Forelimb muscle (tissue), 1 donor: ENCODE measurements at regions not wholly inside any gene's neighbourhood (a gene's known extent, or its start where the extent isn't known, plus 50 kb on each side); places are given as distances from the start of the nearest gene placed in this dataset.

Experiments
- DNase-seq: peaks from one replicate; pipeline ENCODE4 v3.0.0-alpha.2; 2013; ENCODE audit warnings: low read depth

DNA sequence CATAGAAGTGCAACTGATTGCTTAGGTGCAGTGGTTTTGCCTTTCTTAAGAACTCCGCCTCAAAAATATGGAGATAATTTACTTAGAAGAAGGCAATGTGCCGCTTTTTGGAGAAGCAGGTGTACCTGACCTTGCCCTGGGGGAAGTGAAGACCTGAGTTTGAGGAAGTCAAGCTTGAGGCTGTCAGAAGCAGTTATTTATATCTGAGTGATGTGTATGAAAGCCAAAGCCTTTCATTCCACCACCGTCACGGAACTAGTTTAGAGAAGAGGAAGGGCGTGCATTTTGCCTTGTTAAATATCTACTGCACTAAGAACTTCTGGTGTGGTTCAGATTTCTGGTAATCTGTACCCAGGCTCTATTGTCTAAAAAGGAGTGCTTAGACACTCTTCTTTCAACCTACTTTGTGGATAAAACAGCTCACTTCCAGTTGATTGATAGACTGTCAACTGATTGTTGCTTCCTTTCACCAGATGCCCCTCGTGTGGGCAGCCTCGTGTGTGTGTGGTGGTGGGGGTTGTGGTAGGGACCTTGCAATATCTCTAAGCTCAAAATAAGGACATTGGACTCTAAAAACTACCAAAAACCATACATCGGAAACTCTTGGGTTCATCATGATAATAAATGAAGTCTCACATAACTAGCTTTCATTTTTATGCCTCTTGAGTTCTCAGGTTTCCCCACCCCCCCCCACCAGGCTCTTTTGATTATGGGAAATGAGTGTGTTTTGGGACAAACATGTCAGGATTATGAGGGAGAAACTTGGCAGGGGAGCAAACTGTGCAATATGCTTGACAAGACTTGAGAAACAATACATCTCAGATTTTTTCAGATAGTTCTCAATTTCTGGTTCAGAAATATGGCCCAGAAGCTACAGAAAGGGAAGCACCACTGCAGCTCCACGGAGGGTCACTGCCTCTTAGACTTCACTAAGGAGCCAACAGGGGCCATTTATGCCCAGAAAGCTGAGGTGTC is 78.6 kb downstream of the ARF6 start:
- DNase-seq: no peak

- no peak for DNase-seq
Measured at GRCh38 chr14:49972131-49972671, 79.3 kb downstream of the ARF6 start.

GRCh38 chr14:49972823-49973222 is 79.9 kb downstream of the ARF6 start:
- DNase-seq: no peak

GRCh38 chr14:49975276-49975675 is 82.4 kb downstream of the ARF6 start:
- DNase-seq: no peak

GRCh38 chr14:49975799-49976198 is 82.9 kb downstream of the ARF6 start:
- no peak for DNase-seq

DNA sequence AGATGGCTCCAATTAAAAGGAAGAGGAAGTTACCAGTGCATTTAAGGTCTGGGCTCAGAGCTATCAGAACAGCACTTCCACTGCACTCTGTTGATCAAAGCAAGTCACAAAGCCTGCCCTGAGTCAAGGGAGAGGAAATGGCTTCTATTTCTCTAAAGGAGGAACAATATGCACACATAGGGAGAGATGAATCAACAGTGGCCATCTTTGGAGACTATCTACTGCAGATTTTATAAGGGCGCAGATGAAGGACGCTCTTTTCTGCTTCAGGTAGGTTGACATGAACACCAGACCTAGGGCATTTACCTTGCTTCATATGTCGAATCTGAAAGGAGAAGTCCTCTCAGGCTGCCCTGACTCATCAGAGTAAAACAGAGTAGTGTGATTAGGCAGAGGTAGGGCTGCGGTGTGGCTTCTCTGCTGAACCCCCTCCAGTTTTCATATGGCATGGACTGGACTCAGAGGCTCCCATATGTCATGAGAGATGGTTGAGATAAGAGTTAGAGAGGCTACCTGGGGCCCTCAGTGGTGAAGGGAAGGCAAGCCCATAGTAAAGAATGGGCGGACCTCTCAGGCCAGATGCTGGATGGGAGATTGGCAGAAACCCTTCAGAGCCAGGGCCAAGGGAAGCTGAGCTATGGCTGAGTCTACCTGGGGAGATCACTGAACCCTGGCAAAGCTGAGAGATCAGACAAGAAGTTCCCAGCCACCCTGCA is 84.4 kb downstream of the ARF6 start:
- DNase-seq: no peak

GRCh38 chr14:49980027-49980426 is 87.1 kb downstream of the ARF6 start:
- DNase-seq: no peak

DNA sequence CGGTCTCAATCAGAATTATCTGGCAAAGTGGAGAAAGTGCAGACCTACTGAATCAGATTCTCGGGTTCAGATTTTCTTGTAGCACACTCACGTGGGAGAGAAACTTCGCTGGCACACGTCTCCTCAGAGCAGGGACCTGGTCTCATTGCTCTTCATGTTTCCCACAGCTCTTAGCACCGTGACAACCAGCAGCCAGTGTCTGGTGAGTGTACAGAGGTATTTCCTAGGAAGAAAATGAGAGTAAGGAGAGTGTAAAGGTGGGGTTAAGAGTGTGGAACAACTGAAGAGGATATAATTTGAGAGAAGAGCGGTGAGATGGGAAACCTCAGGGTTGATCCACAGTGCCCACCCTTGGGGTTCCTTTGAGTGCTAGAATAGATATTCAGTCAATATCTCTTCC is 89.2 kb downstream of the ARF6 start:
- no peak for DNase-seq

DNA sequence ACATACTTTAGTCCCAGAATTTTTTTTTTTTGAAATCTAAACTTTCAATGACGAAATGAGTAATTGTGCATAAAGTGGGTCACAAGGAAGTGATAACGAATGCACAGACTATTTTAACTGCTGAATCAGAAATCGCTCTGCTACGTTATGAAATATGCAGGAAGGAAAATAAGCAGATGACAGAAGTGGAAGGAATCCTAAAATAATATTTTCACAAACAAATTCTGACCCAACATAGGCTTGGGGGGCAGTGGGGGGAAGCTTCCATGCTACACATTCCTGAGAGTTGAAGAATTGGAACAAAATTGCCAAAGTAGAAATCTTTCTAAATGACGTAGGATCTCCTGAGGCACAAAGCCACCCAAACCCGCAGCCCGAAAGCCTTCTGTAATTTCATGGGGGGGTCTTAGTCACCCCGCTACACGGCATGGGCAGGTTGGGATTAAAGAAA is 89.6 kb downstream of the ARF6 start:
- no peak for DNase-seq

GRCh38 chr14:49984424-49984823 is 91.5 kb downstream of the ARF6 start:
- DNase-seq: no peak

GRCh38 chr14:49986343-49987014 is 93.6 kb downstream of the ARF6 start:
- DNase-seq: no peak

DNA sequence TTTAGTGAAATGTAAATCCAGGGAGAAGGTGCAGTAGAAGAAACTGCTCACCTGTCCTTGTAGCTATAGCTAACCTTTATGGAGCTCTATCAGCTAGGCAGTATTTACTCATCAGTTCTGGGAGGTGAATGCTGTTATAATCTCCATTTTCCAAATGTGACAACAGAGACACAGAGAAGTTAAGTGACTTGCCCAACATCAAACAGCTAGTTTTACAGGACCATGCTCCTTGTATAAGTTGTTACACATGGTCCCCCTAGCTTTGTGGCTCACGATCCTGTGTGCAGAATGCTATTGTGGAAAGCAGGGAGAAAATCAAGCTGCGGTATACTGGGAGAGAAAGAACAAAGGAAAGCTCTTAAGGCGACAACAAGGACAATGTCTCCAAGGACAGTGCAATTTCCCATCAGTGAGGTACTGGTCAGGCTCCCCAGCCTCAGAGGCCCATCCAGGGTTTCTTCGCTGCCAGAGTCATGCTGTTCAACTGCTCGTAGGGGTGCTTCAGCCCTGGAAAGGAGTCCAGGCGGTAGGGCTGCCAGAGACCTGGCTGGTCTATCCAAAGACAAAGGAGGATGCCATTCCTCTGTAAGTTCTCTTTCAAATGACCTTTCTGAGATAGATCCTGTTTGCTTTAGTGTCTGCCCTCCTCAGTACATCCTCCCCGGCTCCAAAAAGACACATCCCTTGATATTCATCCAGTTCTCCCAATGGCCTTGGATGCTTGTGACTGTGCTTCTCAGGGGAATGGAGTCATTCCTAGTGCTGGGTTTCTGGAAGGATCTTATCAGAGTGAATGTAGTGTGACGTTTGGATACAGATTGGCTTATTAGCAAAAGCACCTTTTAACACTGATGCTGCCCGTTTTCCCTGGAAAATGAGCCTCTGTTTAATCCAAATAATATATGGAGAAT is 95.5 kb downstream of the ARF6 start:
- no peak for DNase-seq

DNA sequence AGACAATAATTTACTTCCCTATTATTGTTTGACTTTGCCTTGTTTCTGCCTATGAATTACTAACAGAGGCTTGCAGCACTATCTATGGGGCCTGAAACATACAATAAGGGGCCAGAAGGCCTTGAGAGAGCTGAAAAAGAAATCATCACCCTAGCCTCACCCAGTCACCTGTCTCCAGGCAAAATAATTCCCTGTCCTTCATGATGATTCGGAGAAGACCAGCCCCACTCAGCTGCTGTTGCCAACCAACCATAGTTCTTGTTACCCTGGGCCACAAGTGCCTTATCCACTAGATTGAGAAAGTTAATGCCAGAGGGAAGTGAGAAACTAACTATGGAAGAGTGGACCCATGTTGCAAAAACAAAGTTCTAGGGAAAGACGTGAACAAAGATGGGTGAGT is 97.1 kb downstream of the ARF6 start:
- DNase-seq: no peak

DNA sequence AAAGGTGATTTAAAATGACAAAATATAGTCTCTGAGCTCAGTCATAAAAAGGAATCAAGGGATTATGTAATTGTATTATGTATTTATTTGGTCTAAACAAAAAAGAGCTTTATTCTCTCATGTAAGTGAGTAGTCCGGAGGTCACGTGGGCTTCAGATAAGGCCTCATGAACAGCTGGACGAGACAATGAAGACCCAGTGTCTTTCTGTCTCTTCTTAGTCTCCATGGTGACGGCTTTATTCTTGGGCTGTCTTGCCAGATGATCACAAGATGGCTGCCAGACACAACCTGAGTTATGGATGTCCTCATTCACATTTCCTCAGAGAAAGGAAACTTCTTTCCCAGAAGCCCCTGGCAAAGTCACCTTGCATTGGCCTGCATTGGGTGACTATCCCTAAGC is 98.6 kb downstream of the ARF6 start:
- DNase-seq: no peak

- DNase-seq: no peak
Measured at GRCh38 chr14:49992036-49992435, 99.2 kb downstream of the ARF6 start.

GRCh38 chr14:49992448-49992847 is 99.6 kb downstream of the ARF6 start:
- no peak for DNase-seq

DNA sequence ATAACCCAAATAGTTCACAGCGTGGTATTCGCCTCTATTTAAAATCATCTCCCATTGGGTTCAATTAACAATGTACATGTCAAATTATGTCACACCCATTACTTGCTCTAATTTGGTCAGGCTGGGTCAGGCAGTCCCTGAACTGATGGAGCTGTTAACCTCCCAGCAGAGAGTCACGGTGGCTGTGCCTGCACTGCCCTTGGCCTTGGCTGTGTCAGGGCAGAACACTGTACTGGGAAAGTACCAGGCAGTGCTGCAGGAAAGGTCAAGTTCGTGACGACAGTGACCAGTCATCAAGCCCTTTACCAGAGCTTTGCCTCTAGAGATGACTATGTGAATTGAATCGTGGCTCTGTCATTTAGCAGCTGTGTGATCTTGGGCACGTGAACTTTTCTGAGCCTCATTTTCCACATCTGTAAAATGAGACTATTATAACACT is 100.0 kb downstream of the ARF6 start:
- no peak for DNase-seq

DNA sequence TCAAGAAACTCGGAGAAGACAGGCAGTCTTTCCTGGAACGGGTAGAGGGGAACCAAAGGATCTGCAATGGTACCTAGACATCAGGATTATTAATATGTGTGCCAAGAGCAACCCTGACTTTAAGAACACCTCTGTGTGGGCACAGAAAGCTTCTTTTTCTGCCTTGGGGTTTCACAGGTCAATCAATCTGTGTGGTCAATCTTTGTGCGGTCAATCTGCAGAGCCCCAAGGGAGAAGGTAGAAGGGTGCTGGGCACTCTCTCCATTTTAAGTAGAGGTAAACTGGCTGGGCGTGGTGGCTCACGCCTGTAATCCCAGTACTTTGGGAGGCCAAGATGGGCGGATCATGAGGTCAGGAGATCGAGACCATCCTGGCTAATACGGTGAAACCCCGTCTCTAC is 100.7 kb downstream of the ARF6 start:
- DNase-seq: no peak

- DNase-seq: no peak
Measured at GRCh38 chr14:49994951-49995561, 102.2 kb downstream of the ARF6 start.

DNA sequence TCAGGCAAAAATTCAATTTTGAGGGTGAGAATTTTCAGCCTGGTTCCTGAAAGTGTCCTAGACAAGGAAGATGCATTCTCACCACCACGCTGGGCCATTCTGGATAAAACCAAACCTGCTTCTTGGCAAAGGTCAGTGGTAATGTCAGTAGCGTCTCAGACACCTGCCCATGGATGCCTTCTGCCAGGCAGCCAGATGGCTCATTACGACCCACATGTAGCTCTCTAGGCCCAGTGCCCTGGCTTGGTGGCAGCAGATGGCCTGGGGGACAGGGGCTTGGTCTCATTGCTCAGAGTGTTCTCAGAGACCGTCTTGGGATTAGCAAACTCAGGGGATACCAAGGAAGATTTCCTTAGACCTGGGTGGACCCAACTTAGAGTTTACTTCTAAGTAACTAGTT is 105.1 kb downstream of the ARF6 start:
- DNase-seq: no peak
